ENCODE measurements at regions not wholly inside any gene's neighbourhood (a gene's known extent, or its start where the extent isn't known, plus 50 kb on each side); places are given as distances from the start of the nearest gene placed in this dataset.

- TF ChIP-seq CTCF (conservative IDR thresholded peaks at IDR 0.05; ENCODE audit: low read length) (peak; percentile 45), EZH2phosphoT487 (IDR thresholded peaks at IDR 0.05; ENCODE audit: borderline replicate concordance) (no peak)
Observed at GRCh38 chr7:18151422-18151821, 123.8 kb upstream of the PRPS1L1 start.
